Endodermal cell (in vitro differentiated cells): ENCODE measurements at regions not wholly inside any gene's neighbourhood (a gene's known extent, or its start where the extent isn't known, plus 50 kb on each side); places are given as distances from the start of the nearest gene placed in this dataset.
A peak's percentile ranks its signal among the peaks of the same experiment; 100 is the strongest.

Experiments used
- DNase-seq: peaks from one replicate; pipeline ENCODE4 v3.0.0-alpha.2; 2017
- H3K27ac ChIP-seq: 2 replicates; pipeline ENCODE4 v1.5.1; 2013; ENCODE audit warnings: mild to moderate bottlenecking, low read depth, low read length, moderate library complexity
- H3K27me3 ChIP-seq: 2 replicates; pipeline ENCODE4 v1.6.1; 2013; ENCODE audit warnings: mild to moderate bottlenecking, low read length, moderate library complexity; ENCODE audit not compliant: insufficient read depth, control insufficient read depth, poor library complexity, severe bottlenecking
- H3K36me3 ChIP-seq: 2 replicates; pipeline ENCODE4 v1.7.0; 2013; ENCODE audit warnings: mild to moderate bottlenecking, low read length, moderate library complexity; ENCODE audit not compliant: control insufficient read depth, insufficient read depth
- H3K4me1 ChIP-seq: one replicate; pipeline ENCODE4 v1.7.0; 2013; ENCODE audit warnings: low read length; ENCODE audit not compliant: control insufficient read depth, insufficient read depth
- H3K4me3 ChIP-seq: 2 replicates; pipeline ENCODE4 v1.5.1; 2013; ENCODE audit warnings: mild to moderate bottlenecking, low read length, moderate library complexity
- H3K9ac ChIP-seq: 2 replicates; pipeline ENCODE4 v1.6.1; 2013; ENCODE audit warnings: mild to moderate bottlenecking, low read length, moderate library complexity; ENCODE audit not compliant: poor library complexity, severe bottlenecking; ENCODE audit errors: extremely low read depth
- H3K9me3 ChIP-seq: 2 replicates; pipeline ENCODE4 v1.6.1; 2013; ENCODE audit warnings: mild to moderate bottlenecking, low read length, moderate library complexity; ENCODE audit not compliant: control insufficient read depth
- H3K27ac Mint-ChIP-seq: 2 replicates; pipeline ENCODE4 v1.8.0; 2020; ENCODE audit warnings: mixed read lengths
- H3K27me3 Mint-ChIP-seq: 2 replicates; pipeline ENCODE4 v1.8.0; 2021; ENCODE audit warnings: mild to moderate bottlenecking, mixed read lengths; ENCODE audit not compliant: insufficient read depth
- H3K36me3 Mint-ChIP-seq: 2 replicates; pipeline ENCODE4 v1.8.0; 2020; ENCODE audit warnings: low read depth, mixed read lengths
- H3K4me1 Mint-ChIP-seq: 2 replicates; pipeline ENCODE4 v1.8.0; 2020; ENCODE audit warnings: mixed read lengths
- H3K4me3 Mint-ChIP-seq: 2 replicates; pipeline ENCODE4 v1.8.0; 2020; ENCODE audit warnings: mild to moderate bottlenecking, moderate library complexity, mixed read lengths
- H3K9me3 Mint-ChIP-seq: 2 replicates; pipeline ENCODE4 v1.8.0; 2020; ENCODE audit warnings: mild to moderate bottlenecking, mixed read lengths
- CTCF ChIP-seq: fragments of 200-600 bp; sonication (generic); conservative IDR thresholded peaks from 2 replicates; pipeline ENCODE4 v1.5.0; 2021; ENCODE audit warnings: antibody characterized with exemption, mild to moderate bottlenecking
- WGBS, 2 experiments: methylation state at CpG; one replicate each; pipeline versions ENCODE4 v1.1.5 to v1.1.7; 2013; ENCODE audit warnings: missing lambda C conversion rate in 2 of 2, mixed read lengths in 1 of 2; ENCODE audit not compliant: insufficient coverage in 1 of 2, insufficient read length in 1 of 2; 5-methylcytosine and 5-hydroxymethylcytosine counted together

GRCh38 chr4:128386761-128387599 is 99.4 kb upstream of the PGRMC2 start:
- peak overlapping the region; percentile 26 for H3K9ac ChIP-seq
- H3K27ac Mint-ChIP-seq, result no peak overlapping the region
- peak; percentile 68 for DNase-seq

GRCh38 chr4:128385683-128386304 is 98.2 kb upstream of the PGRMC2 start:
- H3K27ac ChIP-seq, result peak overlapping the region; percentile 26
- peaks cover 22% of the 10 kb centered on the region for H3K4me1 ChIP-seq
- no peaks in the 10 kb centered on the region for H3K36me3 ChIP-seq
- H3K27me3 Mint-ChIP-seq, result peaks cover 20% of the 10 kb centered on the region
- peak; percentile 62 for TF ChIP-seq CTCF
- no peak for DNase-seq
- no peaks in the 10 kb centered on the region for H3K36me3 Mint-ChIP-seq
- H3K9me3 ChIP-seq, result no peaks in the 10 kb centered on the region
- no peak overlapping the region for H3K4me3 Mint-ChIP-seq
- H3K9me3 Mint-ChIP-seq, result no peaks in the 10 kb centered on the region
- H3K27me3 ChIP-seq, result no peaks in the 10 kb centered on the region
- no peak overlapping the region for H3K27ac Mint-ChIP-seq
- WGBS, 2 experiments, result 72 to 81% methylated on average over 2 to 3 of the region's 3 CpGs
- no peak overlapping the region for H3K4me3 ChIP-seq
- peaks cover 52% of the 10 kb centered on the region for H3K4me1 Mint-ChIP-seq
- H3K9ac ChIP-seq, result peak overlapping the region; percentile 26

More at GRCh38 chr4:128386761-128387599, 99.4 kb upstream of the PGRMC2 start:
- H3K9me3 Mint-ChIP-seq, result no peaks in the 10 kb centered on the region
- Histone ChIP-seq H3K27ac (no peak overlapping the region), H3K27me3 (no peaks in the 10 kb centered on the region), H3K36me3 (no peaks in the 10 kb centered on the region), H3K4me3 (no peak overlapping the region), H3K4me1 (peaks cover 22% of the 10 kb centered on the region), H3K9me3 (no peaks in the 10 kb centered on the region)
- WGBS, 2 experiments, result 76 to 89% methylated on average over 8 to 15 of the region's 15 CpGs
- no peak for TF ChIP-seq CTCF
- peaks cover 52% of the 10 kb centered on the region for H3K4me1 Mint-ChIP-seq
- no peak overlapping the region for H3K4me3 Mint-ChIP-seq
- peaks cover 22% of the 10 kb centered on the region for H3K27me3 Mint-ChIP-seq
- H3K36me3 Mint-ChIP-seq, result no peaks in the 10 kb centered on the region

DNA sequence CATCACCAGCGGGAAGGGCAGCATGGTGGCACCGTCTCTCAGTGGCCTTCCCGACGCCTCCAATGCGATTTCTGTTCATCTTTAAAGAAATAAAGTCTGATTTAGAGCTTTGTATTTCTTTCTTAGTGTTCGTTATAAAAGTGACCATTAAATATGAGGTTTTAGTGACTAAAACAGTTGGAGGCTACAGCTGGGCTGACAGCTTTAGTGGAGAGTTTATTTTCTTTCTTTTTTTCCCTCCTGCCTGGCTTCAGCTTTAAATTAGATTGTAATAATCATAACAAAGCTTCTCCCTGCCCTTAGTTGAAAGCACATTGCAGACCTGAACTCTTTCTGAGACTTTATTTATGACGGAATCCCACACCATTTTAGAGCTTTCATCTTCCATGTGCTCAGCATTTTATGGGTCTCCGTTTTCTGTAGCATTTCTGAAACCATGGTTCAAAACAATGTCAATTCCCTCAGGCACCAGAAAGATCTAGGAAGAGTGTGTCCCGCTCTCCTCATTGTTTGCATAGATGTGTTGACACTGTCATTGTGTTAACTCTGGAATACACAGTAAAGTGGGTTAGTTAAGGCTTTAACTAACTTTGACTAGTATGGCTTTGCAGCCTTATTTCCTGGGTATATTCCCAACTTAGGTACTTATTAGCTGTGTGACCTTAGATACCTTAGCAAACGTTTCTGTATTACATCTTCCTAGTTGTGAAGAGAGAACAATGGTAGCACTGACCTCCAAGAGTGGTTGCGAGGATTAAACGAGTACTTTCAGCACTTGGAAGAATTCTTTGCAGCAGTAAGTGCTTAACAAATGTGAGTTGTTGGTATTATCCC is 97.4 kb upstream of the PGRMC2 start:
- no peak for TF ChIP-seq CTCF
- Histone ChIP-seq H3K9me3 (no peaks in the 10 kb centered on the region), H3K9ac (peak overlapping the region; percentile 40), H3K4me1 (peaks cover 22% of the 10 kb centered on the region), H3K4me3 (no peak overlapping the region), H3K27me3 (no peaks in the 10 kb centered on the region), H3K27ac (no peak overlapping the region), H3K36me3 (no peaks in the 10 kb centered on the region)
- Mint-ChIP-seq H3K36me3 (no peaks in the 10 kb centered on the region), H3K27me3 (peaks cover 12% of the 10 kb centered on the region), H3K4me1 (peaks cover 52% of the 10 kb centered on the region), H3K4me3 (no peak overlapping the region), H3K27ac (no peak overlapping the region), H3K9me3 (no peaks in the 10 kb centered on the region)
- 79 to 86% methylated on average over 11 to 12 of the region's 12 CpGs for WGBS, 2 experiments
- DNase-seq, result no peak
